K562 (cell line): ENCODE measurements at regions not wholly inside any gene's neighbourhood (a gene's known extent, or its start where the extent isn't known, plus 50 kb on each side); places are given as distances from the start of the nearest gene placed in this dataset.

Source experiments
- ATAC-seq: fragments of 200-7000 bp; cut with Tn5 transposase; 3 replicates; pipeline ENCODE4 v1.9.1; 2020; ENCODE audit warnings: moderate library complexity
- BruUV-seq: library from RNA; stranded (reverse); fragments of 400-500 nt; replicated peaks from 2 replicates; lab custom pipeline; 2021; lab: Mats Ljungman, UMichigan
- CTCF ChIA-PET: fragments of 300-600 bp; formaldehyde crosslinking; extraction: SDS; loops from one replicate; lab custom pipeline; 2021; ENCODE audit warnings: low intra/inter-chr PET ratio; lab: Yijun Ruan, JAX
- POLR2A ChIA-PET: fragments of 300-600, 350-650 bp; sonication (Branson Sonifier 250); formaldehyde crosslinking; extraction: SDS; loops from one replicate; lab custom pipeline; 2021; ENCODE audit warnings: antibody characterized with exemption, inconsistent platforms; lab: Yijun Ruan, JAX
- DNase-seq, 4 experiments: peaks; one replicate each; pipeline versions ENCODE4 v3.0.0 to v3.0.0-alpha.2; 2011 to 2018; ENCODE audit warnings: low spot score in 3 of 4, mixed read lengths in 3 of 4; ENCODE audit errors: extremely low read depth in 1 of 4
- FAIRE-seq: peaks from 2 replicates; lab custom pipeline; 2011; peaks lifted over from hg19 to GRCh38; lab: Jason Lieb, UNC
- H2AFZ ChIP-seq: 2 replicates; pipeline ENCODE4 v1.6.0; 2011; ENCODE audit warnings: low read depth, low read length, control low read depth, inconsistent platforms
- H3K27ac ChIP-seq: fragments of 200-600 bp; 3 replicates; pipeline ENCODE4 v1.8.0; 2011; ENCODE audit warnings: low read depth, mild to moderate bottlenecking, control low read depth, inconsistent platforms, low read length, moderate library complexity, mixed read lengths; ENCODE audit errors: extremely low read depth
- H3K27me3 ChIP-seq, 2 experiments: fragments of 300-600 bp in 1 of 2; 2 replicates in 1 of 2; 3 replicates in 1 of 2; pipeline versions ENCODE4 v1.6.0 to v1.8.0; 2011; ENCODE audit warnings: inconsistent platforms in 2 of 2, low read length in 2 of 2, mild to moderate bottlenecking in 1 of 2, mixed read lengths in 1 of 2, moderate library complexity in 1 of 2; ENCODE audit not compliant: control insufficient read depth in 2 of 2, insufficient read depth in 2 of 2
- H3K36me3 ChIP-seq: fragments of 300-600 bp; 3 replicates; pipeline ENCODE4 v1.8.0; 2011; ENCODE audit warnings: mild to moderate bottlenecking, low read length, inconsistent platforms; ENCODE audit not compliant: control insufficient read depth, insufficient read depth
- H3K4me1 ChIP-seq, 2 experiments: fragments of 200-600 bp in 1 of 2; replicated peaks in 1 of 2; 2 replicates in 1 of 2; 3 replicates in 1 of 2; pipeline versions ENCODE4 v1.5.1 to v1.8.0; 2011; ENCODE audit warnings: inconsistent platforms in 2 of 2, low read length in 2 of 2, mild to moderate bottlenecking in 1 of 2, mixed read lengths in 1 of 2, moderate library complexity in 1 of 2; ENCODE audit not compliant: control insufficient read depth in 2 of 2, insufficient read depth in 2 of 2
- H3K4me2 ChIP-seq: 2 replicates; pipeline ENCODE4 v1.6.1; 2011; ENCODE audit warnings: low read length, control low read depth, inconsistent platforms, mixed read lengths; ENCODE audit not compliant: insufficient read depth
- H3K4me3 ChIP-seq: fragments of 200-600 bp; sonication (generic), shearing (Covaris generic); 2 replicates; pipeline ENCODE4 v1.5.1; 2016; ENCODE audit warnings: control low read depth, inconsistent platforms
- H3K79me2 ChIP-seq: fragments of 200-600 bp; 3 replicates; pipeline ENCODE4 v1.8.0; 2011; ENCODE audit warnings: low read length, inconsistent platforms; ENCODE audit not compliant: control insufficient read depth, insufficient read depth
- H3K9ac ChIP-seq, 2 experiments: 2 replicates each; pipeline versions ENCODE4 v1.6.0 to v1.6.1; 2011; ENCODE audit warnings: low read depth in 2 of 2, low read length in 2 of 2, control low read depth in 1 of 2, inconsistent platforms in 1 of 2, mild to moderate bottlenecking in 1 of 2, mixed read lengths in 1 of 2; ENCODE audit not compliant: insufficient read depth in 1 of 2
- H3K9me1 ChIP-seq: one replicate; pipeline ENCODE4 v1.6.0; 2011; ENCODE audit warnings: inconsistent platforms, mild to moderate bottlenecking, low read length, moderate library complexity; ENCODE audit not compliant: control insufficient read depth, insufficient read depth
- H3K9me3 ChIP-seq: replicated peaks from 2 replicates; pipeline ENCODE4 v1.5.1; 2011; ENCODE audit warnings: low read depth, low read length, inconsistent platforms; ENCODE audit not compliant: control insufficient read depth, insufficient read depth
- H4K20me1 ChIP-seq: replicated peaks from 2 replicates; pipeline ENCODE4 v1.6.1; 2011; ENCODE audit warnings: low read length, inconsistent platforms, mixed read lengths; ENCODE audit not compliant: control insufficient read depth, insufficient read depth
- ASH1L ChIP-seq: fragments of 450-650 bp; IDR thresholded peaks from 2 replicates; pipeline ENCODE4 v1.6.1; 2018; ENCODE audit warnings: borderline replicate concordance, mild to moderate bottlenecking, low read depth; ENCODE audit not compliant: partially characterized antibody
- NR0B1 ChIP-seq: fragments of 450-650 bp; IDR thresholded peaks from one replicate; pipeline ENCODE4 v1.6.1; 2018; ENCODE audit warnings: mild to moderate bottlenecking, moderate library complexity; ENCODE audit not compliant: partially characterized antibody
- PHB ChIP-seq: fragments of 250-450 bp; sonication (Bioruptor Pico); IDR thresholded peaks from 2 replicates; pipeline ENCODE4 v1.5.0; 2021
- RFX1 ChIP-seq: fragments of 450-650 bp; IDR thresholded peaks from 2 replicates; pipeline ENCODE4 v1.6.1; 2016; ENCODE audit warnings: mild to moderate bottlenecking, moderate library complexity
- SAFB ChIP-seq: fragments of 200-400 bp; formaldehyde crosslinking; IDR thresholded peaks from 2 replicates; pipeline ENCODE4 v1.6.1; 2017; ENCODE audit warnings: low read depth, low read length, borderline replicate concordance
- USF1 ChIP-seq: sonication (generic); formaldehyde crosslinking; IDR thresholded peaks from 2 replicates; pipeline ENCODE4 v1.9.0; 2022; ENCODE audit warnings: mild to moderate bottlenecking, missing genetic modification reagents
- WGBS: fragments of 100-300 bp; shearing (Covaris generic); methylation state at CpG from one replicate; pipeline ENCODE4 v1.1.6; 2016; ENCODE audit warnings: low coverage, mixed read lengths; ENCODE audit not compliant: insufficient coverage; ENCODE audit errors: missing lambda C conversion rate; 5-methylcytosine and 5-hydroxymethylcytosine counted together
- in situ Hi-C: fragments of 300-500 bp; cut with MboI; formaldehyde crosslinking; loops from 4 replicates; pipeline ENCODE4 v1.15.0; 2018; ENCODE audit warnings: inconsistent platforms, mixed read lengths
- intact Hi-C: fragments of 100-400 bp; cut with micrococcal nuclease; formaldehyde crosslinking; loops from 2 replicates; pipeline ENCODE4 v1.14.2; 2022

- DNase-seq (peak in 1 of 4 experiments; percentile 3), ATAC-seq (no peak), FAIRE-seq (no peak)
- ChIA-PET POLR2A (no interaction called here), CTCF (no interaction called here)
- peaks cover 0 to 6% of the 10 kb centered on the region in 2 experiments; a peak in 2 of 5 replicates for H3K27me3 ChIP-seq
- H3K36me3 ChIP-seq: no peaks in the 10 kb centered on the region
- in situ Hi-C loops: no loop called here
- intact Hi-C loops: no loop called here
- H3K27ac ChIP-seq: no peak overlapping the region
- H3K9me1 ChIP-seq: no peaks in the 10 kb centered on the region
- H3K79me2 ChIP-seq: no peaks in the 10 kb centered on the region
- 0% methylated on average over 11 of the region's 16 CpGs for WGBS
- no peak overlapping the region for H3K4me3 ChIP-seq
- no peaks in the 10 kb centered on the region for H4K20me1 ChIP-seq
- no peaks in the 10 kb centered on the region for H3K9me3 ChIP-seq
- no TSS peak for BruUV-seq
- no peak overlapping the region for H3K4me2 ChIP-seq
- no peak overlapping the region for H3K9ac ChIP-seq
- no peak overlapping the region for H2AFZ ChIP-seq
- TF ChIP-seq SAFB (no peak), NR0B1 (no peak), USF1 (CRISPR knock-in tag) (no peak), RFX1 (peak; percentile 67), PHB (no peak), ASH1L (no peak)
- H3K4me1 ChIP-seq: no peaks in the 10 kb centered on the region
Observed at GRCh38 chr5:168162464-168162863, 129.0 kb upstream of the WWC1 start.
